Colonic mucosa (tissue), 4 donors: ENCODE measurements at regions not wholly inside any gene's neighbourhood (a gene's known extent, or its start where the extent isn't known, plus 50 kb on each side); places are given as distances from the start of the nearest gene placed in this dataset.

Experiments used
- DNase-seq: peaks from one replicate; pipeline ENCODE4 v3.0.0-alpha.2; 2020
- H3K27ac ChIP-seq: fragments of 200-600 bp; one replicate; pipeline ENCODE4 v1.8.0; 2021
- H3K27me3 ChIP-seq: fragments of 200-600 bp; one replicate; pipeline ENCODE4 v1.8.0; 2021
- H3K36me3 ChIP-seq: fragments of 200-600 bp; one replicate; pipeline ENCODE4 v1.8.0; 2021
- H3K4me1 ChIP-seq: fragments of 200-600 bp; one replicate; pipeline ENCODE4 v1.8.0; 2021; ENCODE audit warnings: mild to moderate bottlenecking
- H3K4me3 ChIP-seq: fragments of 200-600 bp; one replicate; pipeline ENCODE4 v1.8.0; 2021
- H3K9ac ChIP-seq, 2 donors: one replicate each; pipeline ENCODE4 v1.7.0; 2013; ENCODE audit warnings: control low read depth in 2 of 2, low read depth in 2 of 2, low read length in 2 of 2
- H3K9me3 ChIP-seq: fragments of 200-600 bp; one replicate; pipeline ENCODE4 v1.8.0; 2021
- CTCF ChIP-seq: fragments of 200-600 bp; IDR thresholded peaks from one replicate; pipeline ENCODE4 v1.8.0; 2022; ENCODE audit warnings: antibody characterized with exemption, mild to moderate bottlenecking
- intact Hi-C: fragments of 100-400 bp; cut with DNase I; formaldehyde crosslinking; loops from one replicate; pipeline ENCODE4 v1.14.1; 2022
- donor health status: healthy.
- donor health status: DM: no; HTN: no; CAD: no.
- donor health status: DM: no; HTN: no; CAD: no.

DNA sequence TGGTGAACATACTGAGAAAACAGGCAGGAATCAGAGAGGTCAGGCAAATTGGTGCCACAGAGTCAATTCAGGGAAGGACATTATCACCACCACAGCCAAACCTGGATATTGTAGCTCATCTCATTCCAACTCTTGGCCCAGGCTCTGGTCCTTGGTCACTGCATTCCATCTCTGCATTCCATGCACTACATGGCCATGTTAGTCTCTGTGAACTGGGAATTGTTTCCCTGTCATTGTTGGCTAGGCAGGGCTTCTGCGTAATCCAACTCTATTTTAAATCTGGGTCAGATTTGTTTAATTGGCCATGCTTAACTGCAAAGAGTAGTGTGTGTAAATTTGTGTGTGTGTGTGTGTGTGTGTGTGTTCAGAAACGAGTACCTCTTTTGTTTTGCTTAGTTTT lies 837.6 kb upstream of the ADAMTS5 start:
- Histone ChIP-seq H3K27ac (no peak overlapping the region), H3K36me3 (no peaks in the 10 kb centered on the region), H3K9me3 (no peaks in the 10 kb centered on the region), H3K4me3 (no peak overlapping the region), H3K9ac (no peak overlapping the region), H3K4me1 (no peaks in the 10 kb centered on the region), H3K27me3 (no peaks in the 10 kb centered on the region)
- no peak for DNase-seq
- intact Hi-C loops, result loop anchor here (5.0 to 10.0 kb wide), 2 partner anchors 102 to 960 kb away; partner anchors contain the start of gene ADAMTS1
- no peak for TF ChIP-seq CTCF

- intact Hi-C loops, result loop anchor here (5.0 to 10.0 kb wide), 2 partner anchors 101 to 959 kb away; partner anchors contain the start of gene ADAMTS1
- TF ChIP-seq CTCF, result no peak
- no peak for DNase-seq
- Histone ChIP-seq H3K36me3 (no peaks in the 10 kb centered on the region), H3K4me3 (no peak overlapping the region), H3K9ac (no peak overlapping the region), H3K9me3 (no peaks in the 10 kb centered on the region), H3K27ac (no peak overlapping the region), H3K4me1 (no peaks in the 10 kb centered on the region), H3K27me3 (no peaks in the 10 kb centered on the region)
These were observed 836.7 kb upstream of the ADAMTS5 start for GRCh38 chr21:27803571-27803970.

DNA sequence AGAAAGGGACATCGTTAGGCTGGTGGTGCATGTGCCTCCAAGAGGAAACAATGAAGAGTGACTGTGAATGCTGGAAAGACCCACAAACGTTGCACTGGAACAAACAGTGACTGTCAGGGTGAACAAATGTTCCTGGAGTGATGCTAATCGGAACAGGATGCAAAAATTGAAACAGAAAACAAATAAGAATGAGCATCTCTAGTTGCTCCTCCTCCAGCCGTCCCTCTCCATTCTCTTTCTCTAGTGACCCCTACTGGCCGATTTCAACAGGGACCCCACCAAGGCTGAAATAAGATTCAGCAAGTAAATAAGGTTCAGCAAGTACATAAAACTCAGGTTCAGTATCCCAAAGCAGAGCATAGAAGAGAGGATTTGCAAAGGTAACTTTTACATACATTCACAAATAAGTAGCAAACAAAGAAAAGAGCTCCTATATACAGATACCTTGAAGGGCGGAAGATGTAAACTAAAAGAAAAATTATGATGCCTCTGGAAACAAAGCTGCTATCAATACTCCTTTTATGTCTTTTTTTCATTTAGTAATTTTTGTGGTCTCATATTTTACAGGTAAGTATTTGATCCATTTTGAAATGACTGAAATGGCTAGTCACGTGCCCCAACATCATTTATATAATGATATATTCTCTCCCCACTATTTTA lies 836.1 kb upstream of the ADAMTS5 start:
- H3K36me3 ChIP-seq, result no peaks in the 10 kb centered on the region
- no peaks in the 10 kb centered on the region for H3K4me1 ChIP-seq
- no peaks in the 10 kb centered on the region for H3K27me3 ChIP-seq
- H3K4me3 ChIP-seq, result no peak overlapping the region
- no peak overlapping the region for H3K27ac ChIP-seq
- intact Hi-C loops, result loop anchor here (5.0 to 10.0 kb wide), 2 partner anchors 101 to 958 kb away; partner anchors contain the start of gene ADAMTS1
- H3K9me3 ChIP-seq, result no peaks in the 10 kb centered on the region
- no peak overlapping the region for H3K9ac ChIP-seq
- DNase-seq, result peak; percentile 53
- TF ChIP-seq CTCF, result peak; percentile 49

GRCh38 chr21:27799861-27800260 lies 833.0 kb upstream of the ADAMTS5 start:
- intact Hi-C loops, result loop anchor here (5.0 to 10.0 kb wide), 2 partner anchors 98 to 955 kb away; partner anchors contain the start of gene ADAMTS1
- no peaks in the 10 kb centered on the region for H3K36me3 ChIP-seq
- TF ChIP-seq CTCF, result no peak
- no peak overlapping the region for H3K4me3 ChIP-seq
- DNase-seq, result no peak
- H3K9me3 ChIP-seq, result no peaks in the 10 kb centered on the region
- H3K9ac ChIP-seq, result no peak overlapping the region
- H3K27ac ChIP-seq, result no peak overlapping the region
- no peaks in the 10 kb centered on the region for H3K4me1 ChIP-seq
- no peaks in the 10 kb centered on the region for H3K27me3 ChIP-seq

DNA sequence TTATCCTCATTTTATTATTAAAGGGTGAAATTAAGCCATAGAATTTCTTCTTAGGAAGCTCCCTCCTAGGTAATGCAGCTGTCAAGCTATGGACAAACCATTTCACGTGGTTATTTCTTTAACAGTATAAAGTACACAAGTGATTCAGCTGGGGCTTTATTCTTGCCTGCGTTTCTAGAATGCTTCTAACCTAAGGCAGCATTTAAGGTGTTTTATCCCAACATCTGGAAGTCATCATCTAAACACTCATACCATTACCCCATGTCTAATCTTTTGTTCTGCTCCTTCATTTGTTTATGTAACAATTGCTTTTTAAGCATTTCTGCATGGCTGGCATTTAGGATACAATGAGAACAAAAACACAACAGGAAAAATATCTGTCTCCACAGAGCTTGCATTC lies 829.2 kb upstream of the ADAMTS5 start:
- intact Hi-C loops, result no loop called here
- H3K9me3 ChIP-seq, result no peaks in the 10 kb centered on the region
- DNase-seq, result no peak
- no peaks in the 10 kb centered on the region for H3K36me3 ChIP-seq
- no peak overlapping the region for H3K4me3 ChIP-seq
- H3K4me1 ChIP-seq, result no peaks in the 10 kb centered on the region
- no peaks in the 10 kb centered on the region for H3K27me3 ChIP-seq
- no peak overlapping the region for H3K9ac ChIP-seq
- H3K27ac ChIP-seq, result no peak overlapping the region
- TF ChIP-seq CTCF, result no peak
